ENCODE measurements at regions not wholly inside any gene's neighbourhood (a gene's known extent, or its start where the extent isn't known, plus 50 kb on each side); places are given as distances from the start of the nearest gene placed in this dataset.

DNA sequence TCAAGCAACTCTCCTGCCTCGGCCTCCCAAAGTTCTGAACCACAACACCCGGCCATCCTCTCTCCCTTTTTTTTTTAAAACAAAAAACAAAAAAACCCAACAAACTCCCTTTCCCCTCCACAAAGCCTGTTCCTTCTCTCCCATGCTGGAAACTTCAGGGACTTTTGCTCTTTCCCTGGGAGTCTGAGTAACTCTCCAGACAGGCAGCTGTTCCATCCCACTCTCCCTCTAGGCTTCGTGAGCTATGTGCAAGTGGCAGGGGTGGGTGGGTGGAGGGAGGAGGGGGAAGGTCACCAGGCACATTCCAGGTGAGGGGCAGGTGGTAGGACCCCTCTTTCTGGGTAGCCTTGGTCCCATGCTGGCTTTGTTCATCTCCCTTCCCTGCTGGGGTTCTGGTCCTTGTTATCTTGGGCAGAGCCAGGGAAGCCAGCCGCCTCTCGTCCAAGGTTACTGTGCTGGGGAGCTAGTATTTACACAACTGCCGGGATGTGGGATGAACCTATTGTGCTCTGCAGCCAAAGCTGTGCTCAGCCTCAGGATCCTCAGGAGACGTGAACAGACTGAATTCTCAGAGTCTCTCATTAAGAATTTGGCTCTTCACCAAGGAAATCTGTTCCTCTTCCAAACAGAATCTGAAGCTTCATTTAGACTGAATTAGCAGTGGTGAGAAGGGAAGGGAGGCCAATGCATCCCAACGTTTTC, 106.9 kb downstream of the LIPG start:
- Histone ChIP-seq H3K14ac (ENCODE audit: insufficient read length) (no peak overlapping the region), H3K4me1 (replicated peaks in 1 of 4; ENCODE audit: control insufficient read depth in 3 of 4, insufficient read depth in 4 of 4, low read length in 3 of 4) (peaks cover 5 to 10% (median 8%) of the 10 kb centered on the region in 4 experiments; a peak in 6 of 7 replicates), H2BK15ac (ENCODE audit: low read length) (no peak overlapping the region; the same call in 1 of the 2 replicates), H3K36me3 (ENCODE audit: control insufficient read depth in 2 of 4, insufficient read depth in 4 of 4, low read length in 3 of 4) (no peaks in the 10 kb centered on the region), H3K4ac (replicated peaks; ENCODE audit: insufficient read length, low read depth, low read length) (no peak overlapping the region), H3K27ac (ENCODE audit: low read depth, low read length) (no peak overlapping the region), H2BK12ac (ENCODE audit: low read depth, low read length) (no peak overlapping the region; the same call in 1 of the 2 replicates), H3K27me3 (replicated peaks in 1 of 4; ENCODE audit: control insufficient read depth in 3 of 4, extremely low read depth in 1 of 4, insufficient read depth in 3 of 4, low read length in 3 of 4) (no peaks in the 10 kb centered on the region; a peak in 1 of 7 replicates), H3K18ac (ENCODE audit: extremely low read depth, low read length) (peak overlapping the region; percentile 80; the same call in 1 of the 2 replicates), H3K9me3 (ENCODE audit: insufficient read depth in 2 of 2, low read depth in 1 of 2, low read length in 1 of 2) (no peaks in the 10 kb centered on the region), H3K23ac (ENCODE audit: insufficient read length) (no peak overlapping the region), H4K91ac (replicated peaks; ENCODE audit: insufficient read length, low read length) (no peak overlapping the region), H4K5ac (ENCODE audit: insufficient read length, low read depth, low read length) (no peak overlapping the region), H2BK20ac (ENCODE audit: low read length) (no peak overlapping the region), H4K8ac (ENCODE audit: extremely low read depth, insufficient read depth, low read length) (no peak overlapping the region), H3K4me2 (ENCODE audit: insufficient read depth in 1 of 2, low read depth in 2 of 2, low read length in 2 of 2) (peak overlapping the region; percentile 19 to 41; a peak in 2 of 4 replicates), H3K23me2 (ENCODE audit: low read depth, low read length) (no peaks in the 10 kb centered on the region), H3K9ac (replicated peaks in 1 of 4; ENCODE audit: extremely low read depth in 1 of 4, low read depth in 3 of 4, low read length in 3 of 4) (no peak overlapping the region), H4K20me1 (replicated peaks in 1 of 2; ENCODE audit: control insufficient read depth in 1 of 2, insufficient read depth in 2 of 2, low read length in 2 of 2) (no peaks in the 10 kb centered on the region), H3K56ac (replicated peaks; ENCODE audit: insufficient read length, low read depth, low read length) (no peak overlapping the region), H2BK5ac (ENCODE audit: low read depth, low read length) (no peak overlapping the region), H2AK5ac (ENCODE audit: low read depth, low read length) (no peak overlapping the region), H3K79me1 (ENCODE audit: low read depth, low read length) (no peaks in the 10 kb centered on the region), H3K79me2 (ENCODE audit: control insufficient read depth in 1 of 2, insufficient read depth in 2 of 2, low read length in 2 of 2) (no peaks in the 10 kb centered on the region), H2AFZ (ENCODE audit: low read length) (peak overlapping the region; percentile 70), H2BK120ac (replicated peaks; ENCODE audit: low read depth, low read length) (no peak overlapping the region), H3K4me3 (ENCODE audit: extremely low read depth in 1 of 4, insufficient read depth in 2 of 4, low read depth in 3 of 4, low read length in 4 of 4) (no peak overlapping the region)
- FAIRE-seq: peak; percentile 80
- POLR2A ChIA-PET (ENCODE audit: partially characterized antibody): interaction anchor here (0.7 to 1.4 kb wide), 2 partner anchors 144 to 171 kb away, joined by 3 to 5 read pairs; no protein-coding TSS in a partner anchor
- CTCF ChIA-PET (ENCODE audit: partially characterized antibody): interaction anchor here (1.1 to 1.5 kb wide), 2 partner anchors 40 to 60 kb away, joined by 3 to 4 read pairs; no protein-coding TSS in a partner anchor
- TF ChIP-seq CHD1 (IDR thresholded peaks at IDR 0.05; ENCODE audit: low read depth, low read length): no peak
- TF ChIP-seq HDAC6 (IDR thresholded peaks at IDR 0.05; ENCODE audit: low read depth, low read length): no peak
- no peak for TF ChIP-seq CBX5 (IDR thresholded peaks at IDR 0.05; ENCODE audit: low read depth, low read length)
- TF ChIP-seq EZH2 (IDR thresholded peaks at IDR 0.05; ENCODE audit: low read depth, low read length, severe bottlenecking): no peak
- TF ChIP-seq TEAD4 (IDR thresholded peaks at IDR 0.05; ENCODE audit: low read depth, low read length): 0 out of 2 replicates have a peak, but pooled peaks have one; percentile 22
- no peak for DNase-seq (ENCODE audit: low read depth in 1 of 2, low spot score in 2 of 2)
- WGBS, 2 experiments (ENCODE audit: extremely low coverage in 1 of 2, insufficient coverage in 1 of 2, insufficient read length in 1 of 2, insufficient replicate concordance in 2 of 2, low coverage in 1 of 2, low lambda C conversion rate in 2 of 2, missing lambda C conversion rate in 1 of 2): 60% methylated on average over 8 of the region's 8 CpGs; no CpG with 5 or more reads in 1 of the 2 experiments

Measured in H1 (cell line).